ENCODE measurements at regions not wholly inside any gene's neighbourhood (a gene's known extent, or its start where the extent isn't known, plus 50 kb on each side); places are given as distances from the start of the nearest gene placed in this dataset.
"Not testable (repeated sequence)": the region's sequence is repeated elsewhere in the genome, so short reads cannot be mapped to it uniquely, and the experiment has no call there.

DNA sequence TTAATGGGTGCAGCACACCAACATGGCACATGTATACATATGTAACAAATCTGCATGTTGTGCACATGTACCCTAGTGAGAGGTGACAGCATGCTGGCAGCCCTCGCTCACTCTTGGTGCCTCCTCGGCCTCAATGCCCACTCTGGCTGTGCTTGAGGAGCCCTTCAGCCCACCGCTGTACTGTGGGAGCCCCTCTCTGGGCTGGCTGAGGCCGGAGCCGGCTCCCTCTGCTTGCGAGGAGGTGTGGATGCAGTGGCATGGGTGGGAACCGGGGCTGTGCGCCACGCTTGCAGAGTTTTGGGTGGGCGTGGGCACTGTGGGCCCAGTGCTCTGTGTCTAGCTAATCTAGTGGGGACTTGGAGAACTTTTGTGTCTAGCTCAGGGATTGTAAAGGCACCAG is 315.9 kb upstream of the MAN1A1 start:
- TF ChIP-seq, protein P1, sequence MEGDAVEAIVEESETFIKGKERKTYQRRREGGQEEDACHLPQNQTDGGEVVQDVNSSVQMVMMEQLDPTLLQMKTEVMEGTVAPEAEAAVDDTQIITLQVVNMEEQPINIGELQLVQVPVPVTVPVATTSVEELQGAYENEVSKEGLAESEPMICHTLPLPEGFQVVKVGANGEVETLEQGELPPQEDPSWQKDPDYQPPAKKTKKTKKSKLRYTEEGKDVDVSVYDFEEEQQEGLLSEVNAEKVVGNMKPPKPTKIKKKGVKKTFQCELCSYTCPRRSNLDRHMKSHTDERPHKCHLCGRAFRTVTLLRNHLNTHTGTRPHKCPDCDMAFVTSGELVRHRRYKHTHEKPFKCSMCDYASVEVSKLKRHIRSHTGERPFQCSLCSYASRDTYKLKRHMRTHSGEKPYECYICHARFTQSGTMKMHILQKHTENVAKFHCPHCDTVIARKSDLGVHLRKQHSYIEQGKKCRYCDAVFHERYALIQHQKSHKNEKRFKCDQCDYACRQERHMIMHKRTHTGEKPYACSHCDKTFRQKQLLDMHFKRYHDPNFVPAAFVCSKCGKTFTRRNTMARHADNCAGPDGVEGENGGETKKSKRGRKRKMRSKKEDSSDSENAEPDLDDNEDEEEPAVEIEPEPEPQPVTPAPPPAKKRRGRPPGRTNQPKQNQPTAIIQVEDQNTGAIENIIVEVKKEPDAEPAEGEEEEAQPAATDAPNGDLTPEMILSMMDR (optimal IDR thresholded peaks at IDR 0.05 in 1 of 3, IDR thresholded peaks at IDR 0.05 in 1 of 3, conservative IDR thresholded peaks at IDR 0.05 in 1 of 3; ENCODE audit: extremely low read depth in 1 of 3, insufficient read depth in 2 of 3, low read length in 3 of 3) = not testable (repeated sequence)
- not testable (repeated sequence) for TF ChIP-seq EZH2 (IDR thresholded peaks at IDR 0.05; ENCODE audit: low read length)

Data from keratinocyte (primary cell).